Progenitor cell of endocrine pancreas (in vitro differentiated cells): ENCODE measurements at regions not wholly inside any gene's neighbourhood (a gene's known extent, or its start where the extent isn't known, plus 50 kb on each side); places are given as distances from the start of the nearest gene placed in this dataset.

Source experiments
- DNase-seq: peaks from one replicate; pipeline ENCODE4 v3.0.0; 2021; ENCODE audit warnings: low spot score; ENCODE audit not compliant: unreplicated experiment
- H3K27ac Mint-ChIP-seq: 2 replicates; pipeline ENCODE4 v1.8.0; 2021; ENCODE audit warnings: mild to moderate bottlenecking, moderate library complexity, mixed read lengths
- H3K27me3 Mint-ChIP-seq: 2 replicates; pipeline ENCODE4 v1.8.0; 2021; ENCODE audit warnings: mixed read lengths
- H3K36me3 Mint-ChIP-seq: 2 replicates; pipeline ENCODE4 v1.8.0; 2022; ENCODE audit warnings: mixed read lengths; ENCODE audit not compliant: insufficient read depth
- H3K4me1 Mint-ChIP-seq: 2 replicates; pipeline ENCODE4 v1.8.0; 2021; ENCODE audit warnings: low read depth, mixed read lengths
- H3K4me3 Mint-ChIP-seq: 2 replicates; pipeline ENCODE4 v1.8.0; 2021; ENCODE audit warnings: low read depth, mild to moderate bottlenecking, moderate library complexity, mixed read lengths
- H3K9me3 Mint-ChIP-seq: 2 replicates; pipeline ENCODE4 v1.8.0; 2021; ENCODE audit warnings: low read depth, mixed read lengths
- TF ChIP-seq, protein P1 (sequence below): fragments of 200-600 bp; sonication (generic); IDR thresholded peaks from one replicate; pipeline ENCODE4 v1.5.0; 2021; ENCODE audit warnings: antibody characterized with exemption, mild to moderate bottlenecking; ENCODE audit not compliant: unreplicated experiment

GRCh38 chr3:154976072-154976983 is 103.8 kb upstream of the MME start:
- H3K4me3 Mint-ChIP-seq = no peak overlapping the region
- H3K9me3 Mint-ChIP-seq = no peaks in the 10 kb centered on the region
- peaks cover 3% of the 10 kb centered on the region for H3K4me1 Mint-ChIP-seq
- no peaks in the 10 kb centered on the region for H3K36me3 Mint-ChIP-seq
- no peak overlapping the region for H3K27ac Mint-ChIP-seq
- H3K27me3 Mint-ChIP-seq = no peaks in the 10 kb centered on the region
- TF ChIP-seq, protein P1, sequence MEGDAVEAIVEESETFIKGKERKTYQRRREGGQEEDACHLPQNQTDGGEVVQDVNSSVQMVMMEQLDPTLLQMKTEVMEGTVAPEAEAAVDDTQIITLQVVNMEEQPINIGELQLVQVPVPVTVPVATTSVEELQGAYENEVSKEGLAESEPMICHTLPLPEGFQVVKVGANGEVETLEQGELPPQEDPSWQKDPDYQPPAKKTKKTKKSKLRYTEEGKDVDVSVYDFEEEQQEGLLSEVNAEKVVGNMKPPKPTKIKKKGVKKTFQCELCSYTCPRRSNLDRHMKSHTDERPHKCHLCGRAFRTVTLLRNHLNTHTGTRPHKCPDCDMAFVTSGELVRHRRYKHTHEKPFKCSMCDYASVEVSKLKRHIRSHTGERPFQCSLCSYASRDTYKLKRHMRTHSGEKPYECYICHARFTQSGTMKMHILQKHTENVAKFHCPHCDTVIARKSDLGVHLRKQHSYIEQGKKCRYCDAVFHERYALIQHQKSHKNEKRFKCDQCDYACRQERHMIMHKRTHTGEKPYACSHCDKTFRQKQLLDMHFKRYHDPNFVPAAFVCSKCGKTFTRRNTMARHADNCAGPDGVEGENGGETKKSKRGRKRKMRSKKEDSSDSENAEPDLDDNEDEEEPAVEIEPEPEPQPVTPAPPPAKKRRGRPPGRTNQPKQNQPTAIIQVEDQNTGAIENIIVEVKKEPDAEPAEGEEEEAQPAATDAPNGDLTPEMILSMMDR = no peak
- no peak for DNase-seq

- Mint-ChIP-seq H3K27me3 (no peaks in the 10 kb centered on the region), H3K9me3 (no peaks in the 10 kb centered on the region), H3K27ac (no peak overlapping the region), H3K4me3 (no peak overlapping the region), H3K4me1 (peaks cover 3% of the 10 kb centered on the region), H3K36me3 (no peaks in the 10 kb centered on the region)
- TF ChIP-seq, protein P1 = no peak
- DNase-seq = no peak
Observed at GRCh38 chr3:154973851-154974250, 106.3 kb upstream of the MME start.

GRCh38 chr3:154972951-154973350 is 107.2 kb upstream of the MME start:
- H3K9me3 Mint-ChIP-seq = no peaks in the 10 kb centered on the region
- peaks cover 3% of the 10 kb centered on the region for H3K4me1 Mint-ChIP-seq
- no peak overlapping the region for H3K27ac Mint-ChIP-seq
- H3K27me3 Mint-ChIP-seq = no peaks in the 10 kb centered on the region
- H3K4me3 Mint-ChIP-seq = no peak overlapping the region
- no peak for DNase-seq
- H3K36me3 Mint-ChIP-seq = no peaks in the 10 kb centered on the region
- TF ChIP-seq, protein P1 = no peak

DNA sequence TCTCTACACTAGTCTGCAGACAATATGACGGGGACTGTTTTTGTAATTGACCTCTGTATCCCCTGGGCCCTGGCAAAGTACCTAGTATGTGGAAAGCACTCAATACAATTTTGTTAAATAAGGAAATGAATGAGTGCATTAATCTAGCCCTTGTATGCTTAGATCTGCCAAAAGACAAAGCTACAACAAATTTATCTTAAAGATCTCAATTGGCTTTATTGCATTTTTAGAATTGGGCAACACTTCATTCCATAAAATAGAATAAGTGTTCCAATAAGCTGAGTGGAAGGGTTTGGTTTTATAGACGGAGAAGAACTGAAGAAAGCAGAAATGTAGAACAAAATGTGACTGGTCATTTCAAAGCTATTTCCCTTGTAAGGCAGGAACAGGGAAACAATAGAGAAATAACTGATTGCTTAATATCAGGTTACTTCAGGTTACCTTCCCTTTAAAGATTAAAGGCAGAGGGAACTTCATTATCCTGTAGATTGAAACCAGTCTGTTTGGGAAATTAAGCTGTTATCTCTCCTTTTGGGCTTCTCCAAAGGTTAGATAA is 108.3 kb upstream of the MME start:
- Mint-ChIP-seq H3K27me3 (no peaks in the 10 kb centered on the region), H3K4me3 (no peak overlapping the region), H3K4me1 (peaks cover 3% of the 10 kb centered on the region), H3K36me3 (no peaks in the 10 kb centered on the region), H3K9me3 (no peaks in the 10 kb centered on the region), H3K27ac (no peak overlapping the region)
- TF ChIP-seq, protein P1 = no peak
- no peak for DNase-seq

DNA sequence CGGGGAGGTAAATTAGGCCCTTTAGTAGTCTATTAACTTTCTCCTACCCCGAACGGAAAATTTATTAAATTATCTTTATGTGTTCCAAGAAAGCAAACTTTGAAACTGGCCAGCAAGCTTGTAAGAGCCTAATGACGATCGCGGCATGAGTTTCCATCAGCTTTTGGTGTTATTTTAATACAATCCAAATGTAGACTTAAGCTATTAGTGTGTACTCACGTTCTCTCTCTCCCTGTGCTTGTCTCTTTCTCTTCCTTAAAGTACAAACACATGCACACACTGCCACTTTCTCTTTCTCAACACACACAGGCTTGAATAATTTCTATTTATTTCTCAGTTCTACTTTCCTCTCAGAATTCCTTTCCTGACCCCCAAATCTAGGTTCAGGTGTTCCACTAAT is 108.8 kb upstream of the MME start:
- Mint-ChIP-seq H3K4me1 (peaks cover 3% of the 10 kb centered on the region), H3K4me3 (no peak overlapping the region), H3K27ac (no peak overlapping the region), H3K27me3 (no peaks in the 10 kb centered on the region), H3K36me3 (no peaks in the 10 kb centered on the region), H3K9me3 (no peaks in the 10 kb centered on the region)
- DNase-seq = no peak
- TF ChIP-seq, protein P1 = no peak
